ENCODE measurements at regions not wholly inside any gene's neighbourhood (a gene's known extent, or its start where the extent isn't known, plus 50 kb on each side); places are given as distances from the start of the nearest gene placed in this dataset.

GRCh38 chr12:108035372-108035771 is 93.7 kb upstream of the WSCD2 start:
- Mint-ChIP-seq H3K36me3 (ENCODE audit: unreplicated experiment) (peaks cover 4% of the 10 kb centered on the region), H3K27me3 (ENCODE audit: unreplicated experiment) (no peaks in the 10 kb centered on the region), H3K9me3 (ENCODE audit: unreplicated experiment) (peaks cover 3% of the 10 kb centered on the region), H3K27ac (ENCODE audit: unreplicated experiment) (no peak overlapping the region), H3K4me3 (ENCODE audit: unreplicated experiment) (no peak overlapping the region), H3K4me1 (ENCODE audit: low read depth, unreplicated experiment) (no peaks in the 10 kb centered on the region)
- DNase-seq: no peak
- no peak for TF ChIP-seq CTCF (IDR thresholded peaks at IDR 0.05; ENCODE audit: partially characterized antibody, unreplicated experiment)

GRCh38 chr12:108037960-108038359 is 91.1 kb upstream of the WSCD2 start:
- TF ChIP-seq CTCF (IDR thresholded peaks at IDR 0.05; ENCODE audit: partially characterized antibody, unreplicated experiment): no peak
- no peak for DNase-seq
- H3K9me3 Mint-ChIP-seq (ENCODE audit: unreplicated experiment): no peaks in the 10 kb centered on the region
- peaks cover 4% of the 10 kb centered on the region for H3K36me3 Mint-ChIP-seq (ENCODE audit: unreplicated experiment)
- no peak overlapping the region for H3K27ac Mint-ChIP-seq (ENCODE audit: unreplicated experiment)
- no peaks in the 10 kb centered on the region for H3K4me1 Mint-ChIP-seq (ENCODE audit: low read depth, unreplicated experiment)
- H3K4me3 Mint-ChIP-seq (ENCODE audit: unreplicated experiment): no peak overlapping the region
- H3K27me3 Mint-ChIP-seq (ENCODE audit: unreplicated experiment): no peaks in the 10 kb centered on the region

- Mint-ChIP-seq H3K27me3 (ENCODE audit: unreplicated experiment) (no peaks in the 10 kb centered on the region), H3K4me3 (ENCODE audit: unreplicated experiment) (no peak overlapping the region)
Observed at GRCh38 chr12:108039794-108040193, 89.3 kb upstream of the WSCD2 start.

GRCh38 chr12:108040947-108041346 is 88.1 kb upstream of the WSCD2 start:
- Mint-ChIP-seq H3K36me3 (ENCODE audit: unreplicated experiment) (no peaks in the 10 kb centered on the region), H3K27me3 (ENCODE audit: unreplicated experiment) (no peaks in the 10 kb centered on the region), H3K4me3 (ENCODE audit: unreplicated experiment) (no peak overlapping the region), H3K9me3 (ENCODE audit: unreplicated experiment) (no peaks in the 10 kb centered on the region), H3K4me1 (ENCODE audit: low read depth, unreplicated experiment) (no peaks in the 10 kb centered on the region), H3K27ac (ENCODE audit: unreplicated experiment) (no peak overlapping the region)
- DNase-seq: no peak
- TF ChIP-seq CTCF (IDR thresholded peaks at IDR 0.05; ENCODE audit: partially characterized antibody, unreplicated experiment): no peak

More at GRCh38 chr12:108039794-108040193, 89.3 kb upstream of the WSCD2 start:
- peaks cover under 1% of the 10 kb centered on the region for H3K36me3 Mint-ChIP-seq (ENCODE audit: unreplicated experiment)
- H3K9me3 Mint-ChIP-seq (ENCODE audit: unreplicated experiment): no peaks in the 10 kb centered on the region
- no peaks in the 10 kb centered on the region for H3K4me1 Mint-ChIP-seq (ENCODE audit: low read depth, unreplicated experiment)
- TF ChIP-seq CTCF (IDR thresholded peaks at IDR 0.05; ENCODE audit: partially characterized antibody, unreplicated experiment): no peak
- DNase-seq: no peak
- H3K27ac Mint-ChIP-seq (ENCODE audit: unreplicated experiment): no peak overlapping the region

GRCh38 chr12:108043286-108043685 is 85.8 kb upstream of the WSCD2 start:
- Mint-ChIP-seq H3K27ac (ENCODE audit: unreplicated experiment) (no peak overlapping the region), H3K9me3 (ENCODE audit: unreplicated experiment) (peaks cover 3% of the 10 kb centered on the region), H3K4me3 (ENCODE audit: unreplicated experiment) (no peak overlapping the region), H3K4me1 (ENCODE audit: low read depth, unreplicated experiment) (no peaks in the 10 kb centered on the region), H3K36me3 (ENCODE audit: unreplicated experiment) (peaks cover 5% of the 10 kb centered on the region), H3K27me3 (ENCODE audit: unreplicated experiment) (no peaks in the 10 kb centered on the region)
- DNase-seq: no peak
- no peak for TF ChIP-seq CTCF (IDR thresholded peaks at IDR 0.05; ENCODE audit: partially characterized antibody, unreplicated experiment)

All from glutamatergic neuron (in vitro differentiated cells).